ENCODE measurements at regions not wholly inside any gene's neighbourhood (a gene's known extent, or its start where the extent isn't known, plus 50 kb on each side); places are given as distances from the start of the nearest gene placed in this dataset.

- TF ChIP-seq POLR2A (IDR thresholded peaks at IDR 0.05), result no peak
- no peak for TF ChIP-seq CTCF (IDR thresholded peaks at IDR 0.05)
Observed at GRCh38 chr18:60111525-60111924, 211.7 kb downstream of the PMAIP1 start.

Data from heart left ventricle (tissue), 13 donors.